NOMO-1 treated with dmso at 0.1 percent for 144 hours (cell line): ENCODE measurements at regions not wholly inside any gene's neighbourhood (a gene's known extent, or its start where the extent isn't known, plus 50 kb on each side); places are given as distances from the start of the nearest gene placed in this dataset.

ENCODE experiments used
- DNase-seq: peaks from one replicate; lab custom pipeline; 2025; ENCODE audit not compliant: unreplicated experiment; lab: John Stamatoyannopoulos, UW

GRCh38 chr4:95985791-95986550 is 146.1 kb downstream of the PDHA2 start:
- no peak for DNase-seq

DNA sequence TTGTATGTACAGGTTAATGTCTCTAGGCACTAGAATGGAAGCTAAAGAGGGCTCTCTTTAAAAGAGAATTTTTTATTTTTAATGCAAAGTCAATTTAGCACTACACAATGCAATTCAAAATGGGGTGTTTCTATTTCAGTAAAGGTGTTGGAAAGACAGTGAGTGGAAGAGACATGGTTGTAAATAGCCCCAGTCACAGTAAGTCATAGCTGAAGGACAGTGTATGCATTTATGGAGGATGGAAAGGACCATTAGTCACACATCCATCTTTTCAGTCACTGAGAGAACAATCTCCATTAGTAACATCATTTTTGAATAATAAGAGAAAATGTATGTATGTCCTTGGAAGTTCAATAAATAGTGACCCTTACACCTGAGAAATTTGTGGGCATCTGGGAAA is 148.0 kb downstream of the PDHA2 start:
- no peak for DNase-seq

- DNase-seq, result no peak
These were observed 158.4 kb downstream of the PDHA2 start for GRCh38 chr4:95998311-95998710.

- no peak for DNase-seq
These were observed 164.3 kb downstream of the PDHA2 start for GRCh38 chr4:96003951-96004740.

GRCh38 chr4:96009427-96010119 is 169.7 kb downstream of the PDHA2 start:
- DNase-seq, result no peak

DNA sequence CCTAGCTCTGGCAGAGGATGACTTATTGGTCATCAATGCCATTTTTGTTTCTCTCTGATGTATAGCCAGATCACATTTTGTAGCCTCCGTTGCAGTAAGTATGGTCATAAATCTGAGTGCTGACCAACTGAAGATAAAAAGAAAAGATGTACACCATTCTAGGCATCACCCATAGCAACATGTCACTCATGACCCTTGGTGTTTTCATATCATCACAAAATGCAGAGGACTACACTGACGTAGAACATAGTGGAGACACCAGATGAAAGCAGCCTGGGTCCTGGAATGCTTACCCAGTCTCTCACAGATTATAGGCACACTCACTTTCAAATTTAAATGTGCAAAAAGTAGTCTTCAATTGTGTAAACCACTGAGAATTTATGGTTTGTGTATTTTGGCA is 172.8 kb downstream of the PDHA2 start:
- no peak for DNase-seq

DNA sequence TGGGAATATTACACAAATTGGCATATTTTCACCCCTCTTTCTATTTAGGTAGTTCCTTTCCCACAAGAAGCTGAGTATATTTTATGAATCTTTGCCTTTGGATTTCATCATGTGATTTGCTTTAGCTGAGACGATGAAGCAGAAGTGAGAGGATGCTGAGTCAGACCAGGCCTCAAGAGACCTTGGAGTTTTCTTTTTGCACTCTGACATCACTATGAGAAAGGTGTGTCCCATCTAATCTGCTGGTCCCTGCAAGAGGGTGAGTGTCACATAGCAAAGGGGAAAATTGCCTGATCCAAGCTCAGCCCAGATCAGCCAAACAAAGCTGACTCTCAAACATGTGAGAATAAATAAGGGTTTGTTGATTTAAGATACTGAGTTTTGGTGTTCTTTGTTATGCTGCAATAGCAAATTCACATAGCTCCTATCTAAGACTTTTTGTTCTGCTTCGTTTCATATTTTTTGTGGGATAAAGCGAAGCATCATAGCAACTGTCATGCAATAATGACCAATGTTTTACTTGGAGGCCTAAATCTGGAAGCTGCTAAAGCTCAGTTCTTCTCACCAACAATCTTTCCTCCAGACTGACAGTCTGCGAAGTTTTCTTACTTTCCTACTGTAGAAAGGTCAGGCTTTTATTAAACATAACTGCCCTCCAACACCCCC is 176.9 kb downstream of the PDHA2 start:
- DNase-seq, result no peak

GRCh38 chr4:96025011-96025410 is 185.1 kb downstream of the PDHA2 start:
- DNase-seq, result no peak

DNA sequence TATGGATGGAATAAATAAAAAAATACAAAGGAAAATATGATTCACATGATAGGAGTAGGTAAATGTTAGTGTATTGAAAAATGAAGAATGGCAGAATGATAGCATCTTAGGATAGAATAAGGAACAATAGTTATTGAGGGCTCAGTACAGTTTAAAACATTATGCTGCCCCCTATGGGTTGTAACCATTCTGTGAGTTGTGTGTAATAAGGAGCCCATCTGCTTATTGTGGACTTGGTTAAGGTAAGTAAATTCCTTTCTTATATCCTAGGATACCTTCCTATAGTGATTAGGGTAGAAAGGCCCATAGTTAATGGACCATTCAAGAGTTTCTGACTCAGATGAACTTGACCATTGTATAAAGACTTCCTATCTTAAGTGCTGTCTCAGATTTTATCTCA is 195.8 kb downstream of the PDHA2 start:
- no peak for DNase-seq

DNA sequence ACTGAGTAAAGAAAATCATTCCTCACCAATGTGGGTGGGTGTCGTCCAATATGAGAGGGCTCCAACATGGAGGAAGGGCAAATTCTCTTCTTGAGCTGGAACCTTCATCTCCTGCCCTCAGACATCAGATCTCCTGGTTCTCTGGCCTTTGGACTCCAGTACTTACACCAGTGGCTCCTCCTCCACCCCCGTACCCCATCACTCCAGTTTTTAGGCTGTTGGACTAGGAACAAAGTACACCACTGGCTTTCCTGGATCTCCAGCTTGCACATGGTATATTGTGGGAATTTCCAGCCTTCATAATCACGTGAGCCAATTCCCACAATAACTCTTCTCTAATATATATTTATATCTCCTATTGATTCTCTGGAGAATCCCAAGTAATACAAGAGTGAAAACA is 196.9 kb downstream of the PDHA2 start:
- DNase-seq, result no peak

GRCh38 chr4:96037705-96038104 is 197.8 kb downstream of the PDHA2 start:
- no peak for DNase-seq

DNA sequence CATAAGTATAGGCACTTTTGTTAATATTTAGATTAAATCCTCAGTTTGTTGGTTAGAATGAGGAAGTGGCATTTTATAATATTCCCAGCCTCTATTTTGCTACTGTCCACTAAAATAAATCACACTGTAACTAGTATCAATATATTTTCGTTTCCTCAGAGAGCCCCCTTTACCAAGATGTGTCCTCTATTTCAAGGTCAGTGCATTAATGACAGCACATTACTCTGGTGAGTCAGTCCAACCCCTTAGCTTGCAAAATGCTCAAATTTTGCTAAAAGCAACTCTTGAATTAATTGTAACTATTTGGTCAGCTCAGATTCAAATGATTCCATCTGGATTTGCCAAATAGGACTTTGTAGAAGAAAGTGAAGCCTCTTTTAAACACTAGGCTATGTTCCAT is 199.3 kb downstream of the PDHA2 start:
- no peak for DNase-seq

DNA sequence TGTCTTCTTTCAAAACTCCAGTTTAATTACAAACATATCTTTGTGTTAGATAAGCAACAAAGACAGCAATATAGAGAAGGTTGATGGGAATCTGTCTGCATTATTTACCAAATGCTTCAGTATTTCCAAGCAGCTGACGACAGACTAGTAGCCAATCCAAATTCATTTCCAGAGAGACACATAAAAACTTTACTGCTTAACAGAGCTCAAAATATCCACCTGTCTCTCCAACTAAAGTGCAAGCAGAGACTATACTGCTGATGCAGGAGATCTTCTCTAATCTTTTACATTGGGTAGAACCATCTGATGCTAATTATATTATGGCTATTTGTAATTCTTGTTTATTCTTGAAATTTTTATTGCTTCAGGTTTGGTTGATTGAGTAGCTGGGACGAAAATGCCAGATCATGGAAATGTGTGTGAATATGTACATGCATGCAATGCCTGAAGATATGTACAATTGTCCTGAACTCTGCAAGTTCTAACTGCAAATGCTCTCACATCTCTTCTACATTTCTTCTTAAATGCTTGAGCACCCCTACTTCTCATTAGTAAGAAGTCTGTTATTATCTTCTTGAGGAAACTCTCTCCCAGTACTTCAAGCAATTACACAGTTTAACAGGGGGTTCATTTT is 200.0 kb downstream of the PDHA2 start:
- no peak for DNase-seq

- DNase-seq, result no peak
These were observed 205.1 kb downstream of the PDHA2 start for GRCh38 chr4:96044971-96045370.

DNA sequence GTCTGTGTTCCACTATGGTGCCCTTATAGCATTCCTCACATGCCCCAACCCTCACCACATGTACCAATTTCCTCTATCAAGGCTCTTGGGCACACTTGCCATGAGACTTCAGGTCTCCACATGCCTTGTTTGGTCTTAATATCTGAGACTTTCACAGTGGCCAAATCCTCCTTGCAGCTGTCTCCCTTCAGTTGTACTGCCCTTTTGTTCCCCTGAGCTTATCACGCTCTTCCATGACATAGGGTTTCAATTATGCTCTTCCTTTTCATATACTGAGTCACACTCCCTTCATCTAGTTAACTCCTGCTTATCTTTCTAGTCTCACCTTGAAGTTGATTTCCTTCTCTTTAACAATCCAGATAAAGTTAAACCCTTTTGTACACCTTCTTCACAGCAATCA is 212.9 kb downstream of the PDHA2 start:
- no peak for DNase-seq

DNA sequence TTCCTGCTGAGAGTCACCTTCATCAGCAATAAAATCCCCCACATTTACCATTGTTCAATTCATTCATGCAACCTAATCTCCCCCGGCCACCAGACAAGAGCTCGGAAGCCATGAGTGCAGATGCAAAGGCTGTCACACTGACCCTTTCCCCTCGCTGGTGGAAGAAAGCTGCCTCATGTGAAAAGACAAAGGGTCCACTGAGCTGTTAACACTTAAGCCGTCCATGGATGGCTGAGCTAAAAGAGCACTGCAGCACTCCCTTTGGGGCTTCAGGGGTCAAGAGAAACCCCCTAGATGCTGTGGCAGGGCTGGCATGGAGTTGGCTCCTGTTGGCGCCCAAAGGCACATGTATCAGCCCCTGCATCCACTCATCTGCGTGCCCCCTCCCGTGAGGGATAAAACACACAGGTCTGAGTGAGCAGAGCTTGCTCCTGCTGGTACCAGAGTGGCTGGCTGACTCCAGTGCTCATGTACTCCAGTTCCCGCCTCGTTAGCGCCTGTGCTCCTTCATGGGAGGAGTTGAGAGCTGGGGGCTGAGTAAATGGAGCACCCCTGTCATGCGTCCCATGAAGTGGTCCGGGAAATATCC is 216.5 kb downstream of the PDHA2 start:
- DNase-seq, result no peak

DNA sequence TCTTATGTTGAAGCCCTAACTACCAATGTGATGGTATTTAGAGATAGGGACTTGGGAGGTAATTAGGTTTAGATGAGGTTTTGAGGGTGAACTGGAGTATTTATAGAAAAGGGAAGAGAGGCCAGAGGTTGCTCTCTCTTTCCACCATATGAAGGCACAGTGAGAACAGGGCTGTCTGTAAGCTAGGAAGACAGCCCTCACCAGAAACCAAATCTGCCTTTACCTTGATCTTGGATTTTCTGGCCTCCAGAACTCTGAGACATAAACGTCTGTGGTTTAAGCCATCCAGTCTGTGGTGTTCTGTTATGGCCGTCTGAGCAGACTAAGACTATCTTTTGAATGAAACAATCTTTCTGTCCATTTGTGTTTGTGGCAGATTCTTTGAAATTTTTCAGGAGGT is 223.7 kb downstream of the PDHA2 start:
- no peak for DNase-seq

DNA sequence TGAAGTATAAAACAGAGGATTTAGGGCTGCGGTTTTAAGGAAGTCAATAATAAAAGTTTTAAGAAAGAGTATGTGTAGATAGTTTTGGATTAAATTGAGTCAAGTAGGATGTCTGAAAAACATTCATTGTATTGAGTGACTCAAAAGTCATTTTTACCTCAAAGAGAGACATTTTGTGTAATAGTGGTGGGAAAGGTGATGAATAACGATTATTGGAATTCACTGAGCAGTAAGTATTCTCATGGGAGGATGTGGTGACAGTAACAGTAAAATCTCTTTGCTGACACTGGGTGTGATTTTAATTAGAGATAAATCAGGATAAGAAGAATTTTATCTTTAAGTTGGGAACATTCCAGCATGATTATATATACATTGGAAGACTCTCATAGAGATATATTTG is 233.6 kb downstream of the PDHA2 start:
- no peak for DNase-seq

DNA sequence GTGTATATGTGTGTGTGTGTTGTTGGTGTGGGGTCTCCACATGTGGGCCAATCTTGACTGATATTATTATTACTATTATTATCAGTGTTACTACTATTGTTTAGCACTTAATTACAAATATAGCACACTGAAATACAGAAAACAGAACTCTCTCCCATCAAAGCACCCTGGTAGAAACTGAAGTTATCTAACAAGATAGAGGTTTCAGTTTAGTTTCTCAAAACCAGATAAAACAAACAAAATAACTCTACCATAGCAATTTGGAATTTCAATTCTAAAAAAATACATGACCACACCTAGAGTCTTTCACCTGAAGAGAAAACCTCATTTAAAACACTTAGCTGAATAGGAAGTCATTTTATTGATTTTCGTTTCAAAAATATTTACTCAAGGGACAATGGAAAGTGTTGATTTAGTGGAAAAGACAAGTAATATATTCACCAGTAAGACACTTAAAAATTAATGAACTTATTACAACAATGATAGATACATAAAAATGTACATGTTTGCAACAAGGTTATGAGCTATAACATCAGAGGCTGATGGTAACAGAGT is 252.3 kb downstream of the PDHA2 start:
- DNase-seq, result no peak

- DNase-seq, result no peak
These were observed 253.2 kb downstream of the PDHA2 start for GRCh38 chr4:96093057-96093456.
